Neuronal stem cell (in vitro differentiated cells): ENCODE measurements at regions not wholly inside any gene's neighbourhood (a gene's known extent, or its start where the extent isn't known, plus 50 kb on each side); places are given as distances from the start of the nearest gene placed in this dataset.

Experiments
- DNase-seq: peaks from one replicate; pipeline ENCODE4 v3.0.0-alpha.2; 2013; ENCODE audit warnings: low spot score
- H2AFZ ChIP-seq: one replicate; pipeline ENCODE4 v1.6.1; 2013; ENCODE audit warnings: mild to moderate bottlenecking, low read length, inconsistent platforms
- H2AK5ac ChIP-seq: 2 replicates; pipeline ENCODE4 v1.6.1; 2013; ENCODE audit warnings: low read depth, mild to moderate bottlenecking, inconsistent platforms, low read length, moderate library complexity, mixed read lengths
- H2BK120ac ChIP-seq: 2 replicates; pipeline ENCODE4 v1.6.1; 2013; ENCODE audit warnings: low read depth, mild to moderate bottlenecking, inconsistent platforms, low read length, moderate library complexity, mixed read lengths
- H2BK12ac ChIP-seq: one replicate; pipeline ENCODE4 v1.6.1; 2013; ENCODE audit warnings: low read length, inconsistent platforms
- H2BK15ac ChIP-seq: 2 replicates; pipeline ENCODE4 v1.6.1; 2013; ENCODE audit warnings: mild to moderate bottlenecking, low read length, inconsistent platforms, mixed read lengths
- H2BK5ac ChIP-seq: one replicate; pipeline ENCODE4 v1.6.1; 2013; ENCODE audit warnings: inconsistent platforms, mild to moderate bottlenecking, low read length, moderate library complexity
- H3K14ac ChIP-seq: one replicate; pipeline ENCODE4 v1.6.1; 2013; ENCODE audit warnings: low read length, inconsistent platforms
- H3K18ac ChIP-seq: 2 replicates; pipeline ENCODE4 v1.6.1; 2013; ENCODE audit warnings: low read length, inconsistent platforms
- H3K23ac ChIP-seq: 2 replicates; pipeline ENCODE4 v1.6.1; 2013; ENCODE audit warnings: low read depth, mild to moderate bottlenecking, mixed read lengths, low read length, inconsistent platforms; ENCODE audit not compliant: poor library complexity
- H3K27ac ChIP-seq: replicated peaks from 3 replicates; pipeline ENCODE4 v1.5.1; 2013; ENCODE audit warnings: low read length, inconsistent platforms
- H3K27me3 ChIP-seq, 3 experiments: 2 replicates each; pipeline ENCODE4 v1.6.1; 2013; ENCODE audit warnings: low read length in 3 of 3, mild to moderate bottlenecking in 2 of 3, inconsistent platforms in 1 of 3, low read depth in 1 of 3, mixed read lengths in 1 of 3, moderate library complexity in 1 of 3; ENCODE audit not compliant: control insufficient read depth in 3 of 3, insufficient read depth in 3 of 3
- H3K36me3 ChIP-seq, 2 donors: replicated peaks in 1 of 2; 2 replicates each; pipeline ENCODE4 v1.6.1; 2013; ENCODE audit warnings: low read length in 2 of 2; ENCODE audit not compliant: control insufficient read depth in 2 of 2, insufficient read depth in 2 of 2
- H3K4ac ChIP-seq: 2 replicates; pipeline ENCODE4 v1.6.1; 2013; ENCODE audit warnings: inconsistent platforms, mild to moderate bottlenecking, low read length, moderate library complexity
- H3K4me1 ChIP-seq, 2 donors: 1 replicate in 1 of 2; 2 replicates in 1 of 2; pipeline ENCODE4 v1.6.1; 2013; ENCODE audit warnings: low read length in 2 of 2, low read depth in 1 of 2; ENCODE audit not compliant: control insufficient read depth in 2 of 2, insufficient read depth in 1 of 2
- H3K4me2 ChIP-seq: one replicate; pipeline ENCODE4 v1.6.1; 2013; ENCODE audit warnings: mild to moderate bottlenecking, low read length, inconsistent platforms; ENCODE audit not compliant: insufficient read depth, poor library complexity, severe bottlenecking
- H3K4me3 ChIP-seq, 2 donors: 2 replicates each; pipeline ENCODE4 v1.5.1; 2013; ENCODE audit warnings: low read length in 2 of 2, mild to moderate bottlenecking in 2 of 2, inconsistent platforms in 1 of 2, moderate library complexity in 1 of 2
- H3K79me1 ChIP-seq: one replicate; pipeline ENCODE4 v1.6.1; 2013; ENCODE audit warnings: low read depth, mild to moderate bottlenecking, inconsistent platforms, low read length, moderate library complexity
- H3K9ac ChIP-seq: one replicate; pipeline ENCODE4 v1.6.1; 2013; ENCODE audit warnings: mild to moderate bottlenecking, low read depth, low read length, inconsistent platforms; ENCODE audit not compliant: poor library complexity
- H3K9me3 ChIP-seq, 2 donors: replicated peaks in 1 of 2; 2 replicates each; pipeline versions ENCODE3 to v1.6.1; 2013; ENCODE audit warnings: low read length in 2 of 2, mild to moderate bottlenecking in 2 of 2, inconsistent platforms in 1 of 2, low read depth in 1 of 2, mixed read lengths in 1 of 2, moderate library complexity in 1 of 2; ENCODE audit not compliant: control insufficient read depth in 2 of 2, insufficient read depth in 1 of 2
- H4K8ac ChIP-seq: one replicate; pipeline ENCODE4 v1.6.1; 2013; ENCODE audit warnings: low read depth, mild to moderate bottlenecking, inconsistent platforms, low read length, moderate library complexity
- H4K91ac ChIP-seq: one replicate; pipeline ENCODE4 v1.6.1; 2013; ENCODE audit warnings: low read length, low read depth, mild to moderate bottlenecking, inconsistent platforms; ENCODE audit not compliant: poor library complexity
- WGBS, 2 donors: extraction: QIAGEN DNeasy Blood & Tissue Kit; methylation state at CpG; one replicate each; pipeline ENCODE4 v1.1.7; 2013; ENCODE audit warnings: missing lambda C conversion rate in 2 of 2, mixed read lengths in 1 of 2; ENCODE audit not compliant: insufficient read length in 2 of 2, insufficient replicate concordance in 1 of 2; ENCODE audit errors: extremely low coverage in 2 of 2; 5-methylcytosine and 5-hydroxymethylcytosine counted together

- Histone ChIP-seq H3K14ac (no peak overlapping the region), H2AFZ (no peak overlapping the region), H2AK5ac (no peak overlapping the region), H4K8ac (no peak overlapping the region), H3K4ac (no peak overlapping the region), H3K36me3 (no peaks in the 10 kb centered on the region), H2BK12ac (no peak overlapping the region), H3K79me1 (no peaks in the 10 kb centered on the region), H4K91ac (no peak overlapping the region), H3K4me3 (no peak overlapping the region), H3K23ac (no peak overlapping the region), H3K4me1 (peaks cover 0 to 1% of the 10 kb centered on the region in 2 donors), H2BK120ac (no peak overlapping the region), H3K4me2 (no peak overlapping the region), H3K18ac (no peak overlapping the region), H2BK15ac (no peak overlapping the region), H3K27ac (no peak overlapping the region), H3K9ac (no peak overlapping the region), H2BK5ac (no peak overlapping the region), H3K27me3 (no peaks in the 10 kb centered on the region), H3K9me3 (no peaks in the 10 kb centered on the region)
- WGBS, 2 donors, result no CpG with 5 or more reads among the region's 3 CpGs
- no peak for DNase-seq
Observed at GRCh38 chr10:62548686-62549085, 174.5 kb downstream of the ZNF365 start.

GRCh38 chr10:62550173-62550572, 176.0 kb downstream of the ZNF365 start:
- H3K23ac ChIP-seq, result no peak overlapping the region
- DNase-seq, result no peak

GRCh38 chr10:62554632-62555199, 180.5 kb downstream of the ZNF365 start:
- H3K23ac ChIP-seq, result no peak overlapping the region
- no peaks in the 10 kb centered on the region for H3K4me1 ChIP-seq
- H3K27me3 ChIP-seq, result no peaks in the 10 kb centered on the region
- H3K18ac ChIP-seq, result no peak overlapping the region
- no peak overlapping the region for H2BK12ac ChIP-seq
- no peak overlapping the region for H4K8ac ChIP-seq
- H3K27ac ChIP-seq, result no peak overlapping the region
- no peak overlapping the region for H4K91ac ChIP-seq
- no peak overlapping the region for H3K4me2 ChIP-seq
- H2BK5ac ChIP-seq, result no peak overlapping the region
- no peaks in the 10 kb centered on the region for H3K9me3 ChIP-seq
- H3K4me3 ChIP-seq, result no peak overlapping the region
- H3K9ac ChIP-seq, result no peak overlapping the region
- H2AK5ac ChIP-seq, result no peak overlapping the region
- no peak overlapping the region for H3K4ac ChIP-seq
- H3K79me1 ChIP-seq, result no peaks in the 10 kb centered on the region
- peak; percentile 14 for DNase-seq
- no CpG with 5 or more reads among the region's 7 CpGs for WGBS, 2 donors
- H2AFZ ChIP-seq, result no peak overlapping the region
- H2BK15ac ChIP-seq, result no peak overlapping the region
- H3K36me3 ChIP-seq, result no peaks in the 10 kb centered on the region
- H3K14ac ChIP-seq, result no peak overlapping the region
- no peak overlapping the region for H2BK120ac ChIP-seq

More at GRCh38 chr10:62550173-62550572, 176.0 kb downstream of the ZNF365 start:
- no peak overlapping the region for H3K9ac ChIP-seq
- no peak overlapping the region for H3K27ac ChIP-seq
- H3K14ac ChIP-seq, result no peak overlapping the region
- H4K91ac ChIP-seq, result no peak overlapping the region
- H4K8ac ChIP-seq, result no peak overlapping the region
- H2BK12ac ChIP-seq, result no peak overlapping the region
- no peak overlapping the region for H2AK5ac ChIP-seq
- H3K27me3 ChIP-seq, result no peaks in the 10 kb centered on the region
- H3K4me1 ChIP-seq, result no peaks in the 10 kb centered on the region
- H2BK5ac ChIP-seq, result no peak overlapping the region
- H2BK15ac ChIP-seq, result no peak overlapping the region
- no CpG with 5 or more reads among the region's 1 CpG for WGBS, 2 donors
- no peak overlapping the region for H2AFZ ChIP-seq
- no peaks in the 10 kb centered on the region for H3K36me3 ChIP-seq
- no peak overlapping the region for H3K18ac ChIP-seq
- H2BK120ac ChIP-seq, result no peak overlapping the region
- H3K4ac ChIP-seq, result no peak overlapping the region
- H3K4me3 ChIP-seq, result no peak overlapping the region
- H3K79me1 ChIP-seq, result no peaks in the 10 kb centered on the region
- H3K9me3 ChIP-seq, result no peaks in the 10 kb centered on the region
- no peak overlapping the region for H3K4me2 ChIP-seq

- H3K4me3 ChIP-seq, result no peak overlapping the region
- no peak overlapping the region for H3K4me2 ChIP-seq
- H4K8ac ChIP-seq, result no peak overlapping the region
- H3K27ac ChIP-seq, result no peak overlapping the region
- WGBS, 2 donors, result no CpG with 5 or more reads among the region's 5 CpGs
- no peak overlapping the region for H3K14ac ChIP-seq
- H2BK12ac ChIP-seq, result no peak overlapping the region
- H3K36me3 ChIP-seq, result no peaks in the 10 kb centered on the region
- no peak overlapping the region for H2BK5ac ChIP-seq
- no peak overlapping the region for H2AFZ ChIP-seq
- H3K9me3 ChIP-seq, result no peaks in the 10 kb centered on the region
- H2BK120ac ChIP-seq, result no peak overlapping the region
- no peaks in the 10 kb centered on the region for H3K79me1 ChIP-seq
- no peak for DNase-seq
- H3K27me3 ChIP-seq, result no peaks in the 10 kb centered on the region
- no peak overlapping the region for H3K4ac ChIP-seq
- H2BK15ac ChIP-seq, result no peak overlapping the region
- H3K9ac ChIP-seq, result no peak overlapping the region
- H3K23ac ChIP-seq, result no peak overlapping the region
- no peak overlapping the region for H2AK5ac ChIP-seq
- H3K4me1 ChIP-seq, result no peaks in the 10 kb centered on the region
- no peak overlapping the region for H4K91ac ChIP-seq
- no peak overlapping the region for H3K18ac ChIP-seq
Observed at GRCh38 chr10:62559481-62560200, 185.5 kb downstream of the ZNF365 start.
